HL-60 (cell line): ENCODE measurements at regions not wholly inside any gene's neighbourhood (a gene's known extent, or its start where the extent isn't known, plus 50 kb on each side); places are given as distances from the start of the nearest gene placed in this dataset.

Experiments used
- DNase-seq, 2 experiments: peaks; one replicate each; pipeline ENCODE4 v3.0.0-alpha.2; 2010 to 2020; ENCODE audit warnings: low read depth in 1 of 2, low spot score in 1 of 2
- H3K27ac ChIP-seq: fragments of 250-450 bp; sonication (Bioruptor Pico); replicated peaks from 2 replicates; pipeline ENCODE4 v1.5.1; 2020; ENCODE audit warnings: mild to moderate bottlenecking, moderate library complexity
- H3K27me3 ChIP-seq: fragments of 250-450 bp; sonication (Bioruptor Pico); 2 replicates; pipeline ENCODE4 v1.5.1; 2021; ENCODE audit warnings: mild to moderate bottlenecking, moderate library complexity; ENCODE audit not compliant: insufficient read depth, poor library complexity, severe bottlenecking
- H3K4me3 ChIP-seq: replicated peaks from 2 replicates; pipeline ENCODE4 v1.5.1; 2011; ENCODE audit warnings: mild to moderate bottlenecking, control low read depth, low read length; ENCODE audit not compliant: insufficient read depth
- CTCF ChIP-seq: IDR thresholded peaks from one replicate; pipeline ENCODE4 v1.5.1; 2011; ENCODE audit warnings: low read length, control low read depth, inconsistent platforms; ENCODE audit not compliant: insufficient read depth
- GABPA ChIP-seq: IDR thresholded peaks from 2 replicates; pipeline ENCODE4 v1.6.1; 2012; ENCODE audit warnings: low read depth
- POLR2AphosphoS5 ChIP-seq: IDR thresholded peaks from 2 replicates; pipeline ENCODE4 v1.6.1; 2012; ENCODE audit warnings: low read depth
- REST ChIP-seq: IDR thresholded peaks from 2 replicates; pipeline ENCODE4 v1.6.1; 2012; ENCODE audit warnings: low read depth; ENCODE audit not compliant: insufficient replicate concordance
- SPI1 ChIP-seq: IDR thresholded peaks from 2 replicates; pipeline ENCODE4 v1.6.1; 2012; ENCODE audit warnings: low read depth, mild to moderate bottlenecking, borderline replicate concordance

- Histone ChIP-seq H3K27me3 (no peaks in the 10 kb centered on the region), H3K4me3 (no peak overlapping the region), H3K27ac (no peak overlapping the region)
- no peak for DNase-seq
- no peak for TF ChIP-seq REST
- TF ChIP-seq POLR2AphosphoS5, result no peak
- no peak for TF ChIP-seq GABPA
- TF ChIP-seq SPI1, result no peak
- TF ChIP-seq CTCF, result no peak
Measured at GRCh38 chr10:36606234-36606839, 519.1 kb upstream of the ANKRD30A start.

- no peak for DNase-seq
- Histone ChIP-seq H3K4me3 (no peak overlapping the region), H3K27me3 (no peaks in the 10 kb centered on the region), H3K27ac (no peak overlapping the region)
- TF ChIP-seq REST, result no peak
Measured at GRCh38 chr10:36604316-36604715, 521.1 kb upstream of the ANKRD30A start.

GRCh38 chr10:36603688-36604087 is 521.7 kb upstream of the ANKRD30A start:
- TF ChIP-seq CTCF, result no peak
- TF ChIP-seq GABPA, result no peak

GRCh38 chr10:36602374-36602773 is 523.0 kb upstream of the ANKRD30A start:
- Histone ChIP-seq H3K4me3 (no peak overlapping the region), H3K27ac (no peak overlapping the region)
- DNase-seq, result no peak

More at GRCh38 chr10:36603688-36604087, 521.7 kb upstream of the ANKRD30A start:
- no peaks in the 10 kb centered on the region for H3K27me3 ChIP-seq
- DNase-seq, result no peak
- H3K27ac ChIP-seq, result no peak overlapping the region
- H3K4me3 ChIP-seq, result no peak overlapping the region

More at GRCh38 chr10:36602374-36602773, 523.0 kb upstream of the ANKRD30A start:
- TF ChIP-seq POLR2AphosphoS5, result no peak
- TF ChIP-seq GABPA, result no peak
- TF ChIP-seq CTCF, result no peak
- TF ChIP-seq SPI1, result no peak
- TF ChIP-seq REST, result no peak
- H3K27me3 ChIP-seq, result no peaks in the 10 kb centered on the region
